GM23338 (cell line): ENCODE measurements at regions not wholly inside any gene's neighbourhood (a gene's known extent, or its start where the extent isn't known, plus 50 kb on each side); places are given as distances from the start of the nearest gene placed in this dataset.

Source experiments
- ATAC-seq: fragments of 200-7000 bp; cut with Tn5 transposase; 3 replicates; pipeline ENCODE4 v1.9.1; 2020
- DNase-seq: peaks from one replicate; pipeline ENCODE4 v3.0.0-alpha.2; 2015; ENCODE audit warnings: low spot score
- H2AFZ ChIP-seq: fragments of 200-600 bp; sonication (generic); 2 replicates; pipeline ENCODE4 v1.8.0; 2016; ENCODE audit warnings: antibody characterized with exemption, mild to moderate bottlenecking, moderate library complexity
- H3F3A ChIP-seq: fragments of 200-600 bp; sonication (generic); replicated peaks from 2 replicates; pipeline ENCODE4 v1.8.0; 2017; ENCODE audit warnings: antibody characterized with exemption, mixed run types, low read depth
- H3K27ac ChIP-seq: fragments of 200-600 bp; sonication (generic); 2 replicates; pipeline ENCODE4 v1.6.1; 2016; ENCODE audit warnings: low read depth
- H3K27me3 ChIP-seq: fragments of 200-600 bp; sonication (generic); 2 replicates; pipeline ENCODE4 v1.8.0; 2016; ENCODE audit warnings: mild to moderate bottlenecking, mixed run types, moderate library complexity; ENCODE audit not compliant: insufficient read depth
- H3K36me3 ChIP-seq: fragments of 200-600 bp; sonication (generic); 2 replicates; pipeline ENCODE4 v1.8.0; 2016; ENCODE audit warnings: mild to moderate bottlenecking; ENCODE audit not compliant: insufficient read depth
- H3K4me1 ChIP-seq: fragments of 200-600 bp; sonication (generic); 2 replicates; pipeline ENCODE4 v1.8.0; 2016; ENCODE audit warnings: mild to moderate bottlenecking, moderate library complexity; ENCODE audit not compliant: insufficient read depth
- H3K4me2 ChIP-seq: fragments of 200-600 bp; sonication (generic); 2 replicates; pipeline ENCODE4 v1.7.1; 2017; ENCODE audit warnings: mixed run types
- H3K4me3 ChIP-seq: fragments of 200-600 bp; sonication (generic); 2 replicates; pipeline ENCODE4 v1.6.1; 2016; ENCODE audit warnings: mixed run types
- H3K79me2 ChIP-seq: fragments of 200-600 bp; sonication (generic); replicated peaks from 2 replicates; pipeline ENCODE4 v1.8.0; 2017; ENCODE audit warnings: mild to moderate bottlenecking; ENCODE audit not compliant: insufficient read depth
- H3K9me2 ChIP-seq: fragments of 200-600 bp; sonication (generic); 2 replicates; pipeline ENCODE4 v1.8.0; 2017; ENCODE audit not compliant: insufficient read depth
- H4K20me1 ChIP-seq: fragments of 200-600 bp; sonication (generic); replicated peaks from 2 replicates; pipeline ENCODE4 v1.8.0; 2017; ENCODE audit warnings: mild to moderate bottlenecking; ENCODE audit not compliant: insufficient read depth
- H3K27ac Mint-ChIP-seq: 2 replicates; pipeline ENCODE4 v1.8.0; 2020; ENCODE audit warnings: inconsistent platforms, mild to moderate bottlenecking, moderate library complexity, mixed read lengths
- H3K27me3 Mint-ChIP-seq: 3 replicates; pipeline ENCODE4 v1.8.0; 2022; ENCODE audit warnings: low read depth, mild to moderate bottlenecking, moderate library complexity, mixed read lengths, inconsistent platforms; ENCODE audit not compliant: insufficient read depth, poor library complexity
- H3K36me3 Mint-ChIP-seq: 3 replicates; pipeline ENCODE4 v1.8.0; 2021; ENCODE audit warnings: low read depth, mild to moderate bottlenecking, inconsistent platforms, moderate library complexity, mixed read lengths
- H3K4me1 Mint-ChIP-seq: 3 replicates; pipeline ENCODE4 v1.8.0; 2020; ENCODE audit warnings: mild to moderate bottlenecking, inconsistent platforms, mixed read lengths
- H3K4me3 Mint-ChIP-seq: 3 replicates; pipeline ENCODE4 v1.8.0; 2021; ENCODE audit warnings: moderate library complexity, mild to moderate bottlenecking, inconsistent platforms, mixed read lengths
- H3K9me3 Mint-ChIP-seq: 3 replicates; pipeline ENCODE4 v1.8.0; 2020; ENCODE audit warnings: moderate library complexity, mild to moderate bottlenecking, inconsistent platforms, mixed read lengths
- CREB1 ChIP-seq: fragments of 250-450 bp; sonication (Bioruptor Pico); IDR thresholded peaks from 2 replicates; pipeline ENCODE4 v1.5.0; 2020; ENCODE audit warnings: low read depth, mild to moderate bottlenecking, moderate library complexity
- NANOG ChIP-seq: IDR thresholded peaks from 2 replicates; pipeline ENCODE4 v1.6.1; 2016; ENCODE audit warnings: antibody characterized with exemption, borderline replicate concordance
- POLR2AphosphoS5 ChIP-seq: IDR thresholded peaks from 2 replicates; pipeline ENCODE4 v1.6.1; 2016; ENCODE audit warnings: antibody characterized with exemption, low read depth
- ZNF331 ChIP-seq: fragments of 250-450 bp; sonication (Bioruptor Pico); IDR thresholded peaks from 2 replicates; pipeline ENCODE4 v1.5.0; 2020; ENCODE audit warnings: low read depth, mild to moderate bottlenecking, moderate library complexity
- TF ChIP-seq, protein P1 (sequence below): fragments of 250-450 bp; sonication (Bioruptor Pico); IDR thresholded peaks from 2 replicates; pipeline ENCODE4 v1.5.0; 2020; ENCODE audit warnings: mild to moderate bottlenecking, moderate library complexity

DNA sequence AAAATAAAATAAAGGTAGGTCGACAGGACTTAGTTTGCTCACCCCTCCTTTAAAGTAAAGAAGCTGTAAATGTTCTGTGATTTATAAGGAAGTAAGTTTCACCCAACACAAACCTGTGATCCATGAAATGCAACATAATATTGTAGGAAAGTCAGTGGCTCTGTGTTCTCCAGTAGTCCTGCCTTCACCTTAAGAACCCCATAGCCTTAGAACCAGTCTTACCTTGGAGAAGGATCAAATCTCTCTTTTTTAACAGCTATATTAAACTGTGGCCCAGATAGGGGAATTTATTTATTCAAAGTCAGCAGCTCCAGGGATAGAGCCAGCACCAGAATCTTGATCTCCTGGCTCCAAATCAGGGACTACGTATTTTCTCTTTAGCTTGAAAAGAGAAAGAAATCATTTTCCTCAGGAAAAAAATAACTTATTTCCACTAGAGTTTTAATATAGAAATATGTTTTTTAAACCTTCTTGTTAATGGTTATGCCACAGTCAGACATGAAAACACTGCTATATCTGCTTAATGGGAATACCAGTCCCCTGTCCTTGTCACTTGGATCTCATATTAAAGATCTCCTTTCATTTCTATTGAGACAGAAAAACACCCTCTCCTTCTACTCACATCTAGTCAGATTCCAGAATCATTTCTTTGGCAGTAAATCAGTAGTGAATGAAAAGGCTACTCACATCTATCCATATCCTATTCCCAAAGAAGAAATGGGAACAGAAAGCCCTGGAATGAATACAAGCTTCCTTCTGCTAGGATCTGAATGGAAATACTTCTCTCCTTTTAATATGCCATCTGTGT lies 269.2 kb upstream of the TNC start (continued):
- TF ChIP-seq, protein P1, sequence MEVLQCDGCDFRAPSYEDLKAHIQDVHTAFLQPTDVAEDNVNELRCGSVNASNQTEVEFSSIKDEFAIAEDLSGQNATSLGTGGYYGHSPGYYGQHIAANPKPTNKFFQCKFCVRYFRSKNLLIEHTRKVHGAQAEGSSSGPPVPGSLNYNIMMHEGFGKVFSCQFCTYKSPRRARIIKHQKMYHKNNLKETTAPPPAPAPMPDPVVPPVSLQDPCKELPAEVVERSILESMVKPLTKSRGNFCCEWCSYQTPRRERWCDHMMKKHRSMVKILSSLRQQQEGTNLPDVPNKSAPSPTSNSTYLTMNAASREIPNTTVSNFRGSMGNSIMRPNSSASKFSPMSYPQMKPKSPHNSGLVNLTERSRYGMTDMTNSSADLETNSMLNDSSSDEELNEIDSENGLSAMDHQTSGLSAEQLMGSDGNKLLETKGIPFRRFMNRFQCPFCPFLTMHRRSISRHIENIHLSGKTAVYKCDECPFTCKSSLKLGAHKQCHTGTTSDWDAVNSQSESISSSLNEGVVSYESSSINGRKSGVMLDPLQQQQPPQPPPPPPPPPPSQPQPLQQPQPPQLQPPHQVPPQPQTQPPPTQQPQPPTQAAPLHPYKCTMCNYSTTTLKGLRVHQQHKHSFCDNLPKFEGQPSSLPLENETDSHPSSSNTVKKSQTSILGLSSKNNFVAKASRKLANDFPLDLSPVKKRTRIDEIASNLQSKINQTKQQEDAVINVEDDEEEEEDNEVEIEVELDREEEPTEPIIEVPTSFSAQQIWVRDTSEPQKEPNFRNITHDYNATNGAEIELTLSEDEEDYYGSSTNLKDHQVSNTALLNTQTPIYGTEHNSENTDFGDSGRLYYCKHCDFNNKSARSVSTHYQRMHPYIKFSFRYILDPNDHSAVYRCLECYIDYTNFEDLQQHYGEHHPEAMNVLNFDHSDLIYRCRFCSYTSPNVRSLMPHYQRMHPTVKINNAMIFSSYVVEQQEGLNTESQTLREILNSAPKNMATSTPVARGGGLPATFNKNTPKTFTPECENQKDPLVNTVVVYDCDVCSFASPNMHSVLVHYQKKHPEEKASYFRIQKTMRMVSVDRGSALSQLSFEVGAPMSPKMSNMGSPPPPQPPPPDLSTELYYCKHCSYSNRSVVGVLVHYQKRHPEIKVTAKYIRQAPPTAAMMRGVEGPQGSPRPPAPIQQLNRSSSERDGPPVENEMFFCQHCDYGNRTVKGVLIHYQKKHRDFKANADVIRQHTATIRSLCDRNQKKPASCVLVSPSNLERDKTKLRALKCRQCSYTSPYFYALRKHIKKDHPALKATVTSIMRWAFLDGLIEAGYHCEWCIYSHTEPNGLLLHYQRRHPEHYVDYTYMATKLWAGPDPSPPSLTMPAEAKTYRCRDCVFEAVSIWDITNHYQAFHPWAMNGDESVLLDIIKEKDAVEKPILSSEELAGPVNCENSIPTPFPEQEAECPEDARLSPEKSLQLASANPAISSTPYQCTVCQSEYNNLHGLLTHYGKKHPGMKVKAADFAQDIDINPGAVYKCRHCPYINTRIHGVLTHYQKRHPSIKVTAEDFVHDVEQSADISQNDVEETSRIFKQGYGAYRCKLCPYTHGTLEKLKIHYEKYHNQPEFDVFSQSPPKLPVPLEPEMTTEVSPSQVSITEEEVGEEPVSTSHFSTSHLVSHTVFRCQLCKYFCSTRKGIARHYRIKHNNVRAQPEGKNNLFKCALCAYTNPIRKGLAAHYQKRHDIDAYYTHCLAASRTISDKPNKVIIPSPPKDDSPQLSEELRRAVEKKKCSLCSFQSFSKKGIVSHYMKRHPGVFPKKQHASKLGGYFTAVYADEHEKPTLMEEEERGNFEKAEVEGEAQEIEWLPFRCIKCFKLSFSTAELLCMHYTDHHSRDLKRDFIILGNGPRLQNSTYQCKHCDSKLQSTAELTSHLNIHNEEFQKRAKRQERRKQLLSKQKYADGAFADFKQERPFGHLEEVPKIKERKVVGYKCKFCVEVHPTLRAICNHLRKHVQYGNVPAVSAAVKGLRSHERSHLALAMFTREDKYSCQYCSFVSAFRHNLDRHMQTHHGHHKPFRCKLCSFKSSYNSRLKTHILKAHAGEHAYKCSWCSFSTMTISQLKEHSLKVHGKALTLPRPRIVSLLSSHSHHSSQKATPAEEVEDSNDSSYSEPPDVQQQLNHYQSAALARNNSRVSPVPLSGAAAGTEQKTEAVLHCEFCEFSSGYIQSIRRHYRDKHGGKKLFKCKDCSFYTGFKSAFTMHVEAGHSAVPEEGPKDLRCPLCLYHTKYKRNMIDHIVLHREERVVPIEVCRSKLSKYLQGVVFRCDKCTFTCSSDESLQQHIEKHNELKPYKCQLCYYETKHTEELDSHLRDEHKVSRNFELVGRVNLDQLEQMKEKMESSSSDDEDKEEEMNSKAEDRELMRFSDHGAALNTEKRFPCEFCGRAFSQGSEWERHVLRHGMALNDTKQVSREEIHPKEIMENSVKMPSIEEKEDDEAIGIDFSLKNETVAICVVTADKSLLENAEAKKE (CRISPR knock-in tag) = no peak

DNA sequence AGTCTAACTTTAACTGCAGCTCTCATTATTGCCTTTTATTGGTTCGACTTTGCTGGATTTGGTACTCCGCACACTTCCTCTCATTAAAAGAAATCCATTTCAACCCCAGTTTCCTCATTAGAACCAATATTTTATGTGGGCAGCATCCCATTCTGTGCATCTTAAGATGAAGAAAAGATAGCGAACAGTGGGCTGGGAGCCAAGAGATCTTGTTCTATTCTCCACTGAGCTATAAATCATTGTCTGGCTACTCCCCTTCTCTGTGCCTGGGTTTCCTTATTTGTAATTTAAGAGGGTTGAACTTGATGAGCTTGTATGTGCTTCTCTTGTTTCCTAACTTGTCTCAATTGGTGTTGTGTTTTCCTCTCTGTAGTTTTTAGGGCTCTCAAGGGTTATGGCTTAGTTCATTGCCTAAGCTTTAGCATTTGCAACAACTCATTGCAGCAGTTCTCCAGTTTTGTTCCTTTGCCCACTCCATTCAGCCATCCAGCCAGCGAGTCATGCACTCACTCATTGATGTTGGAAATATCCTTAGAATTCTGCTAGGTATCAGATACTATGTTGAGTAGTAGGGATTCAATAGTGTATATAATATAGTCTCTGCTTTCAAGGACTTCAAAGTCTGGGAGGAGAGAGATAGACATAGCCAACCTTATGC lies 273.3 kb upstream of the TNC start:
- Mint-ChIP-seq H3K4me3 (no peak overlapping the region), H3K27ac (no peak overlapping the region), H3K27me3 (peaks cover 3% of the 10 kb centered on the region), H3K9me3 (peaks cover 3% of the 10 kb centered on the region; the same call in 1 of the 3 replicates), H3K36me3 (no peaks in the 10 kb centered on the region; the same call in 2 of the 3 replicates), H3K4me1 (no peaks in the 10 kb centered on the region)
- Histone ChIP-seq H4K20me1 (no peaks in the 10 kb centered on the region), H3K4me3 (no peak overlapping the region), H3K27me3 (no peaks in the 10 kb centered on the region), H3K4me1 (no peaks in the 10 kb centered on the region; the same call in 1 of the 2 replicates), H3K9me2 (0 out of 2 replicates have a peak, but pooled peaks cover 5% of the 10 kb centered on the region), H3K4me2 (no peak overlapping the region), H2AFZ (no peak overlapping the region), H3K27ac (no peak overlapping the region), H3K36me3 (no peaks in the 10 kb centered on the region), H3K79me2 (no peaks in the 10 kb centered on the region), H3F3A (no peaks in the 10 kb centered on the region)
- ATAC-seq (no peak), DNase-seq (no peak)
- no peak for TF ChIP-seq CREB1
- TF ChIP-seq POLR2AphosphoS5 = no peak
- TF ChIP-seq, protein P1 (CRISPR knock-in tag) = no peak
- TF ChIP-seq ZNF331 (CRISPR knock-in tag) = no peak
- TF ChIP-seq NANOG = no peak
